ENCODE measurements at regions not wholly inside any gene's neighbourhood (a gene's known extent, or its start where the extent isn't known, plus 50 kb on each side); places are given as distances from the start of the nearest gene placed in this dataset.
"Not testable (repeated sequence)": the region's sequence is repeated elsewhere in the genome, so short reads cannot be mapped to it uniquely, and the experiment has no call there.

- ATAC-seq; H3K4me3 ChIP-seq; intact Hi-C loops (cut with DNase I); H3K27me3 ChIP-seq; H3K9me3 ChIP-seq; H3K4me1 ChIP-seq; DNase-seq; H3K27ac ChIP-seq: not testable (repeated sequence)
- peaks cover 0 to 28% (median 4%) of the 10 kb centered on the region in 9 donors for H3K36me3 ChIP-seq
Measured at GRCh38 chr5:34171398-34171797, 128.4 kb upstream of the C1QTNF3 start.

GRCh38 chr5:34179453-34180190 is 136.6 kb upstream of the C1QTNF3 start:
- DNase-seq; intact Hi-C loops (cut with DNase I); H3K4me1 ChIP-seq; H3K27me3 ChIP-seq; H3K4me3 ChIP-seq; ATAC-seq; H3K9me3 ChIP-seq; H3K27ac ChIP-seq: not testable (repeated sequence)
- peaks cover 0 to 57% (median 4%) of the 10 kb centered on the region in 9 donors for H3K36me3 ChIP-seq
- WGBS, 2 donors = 96 to 98% methylated on average over 10 of the region's 10 CpGs

- intact Hi-C loops (cut with DNase I); H3K27me3 ChIP-seq; H3K27ac ChIP-seq; H3K4me3 ChIP-seq; H3K9me3 ChIP-seq; H3K4me1 ChIP-seq; ATAC-seq; DNase-seq: not testable (repeated sequence)
- WGBS, 2 donors = 96 to 97% methylated on average over 9 of the region's 10 CpGs
- peaks cover 0 to 51% (median 2%) of the 10 kb centered on the region in 9 donors for H3K36me3 ChIP-seq
Measured at GRCh38 chr5:34180225-34180624, 137.2 kb upstream of the C1QTNF3 start.

GRCh38 chr5:34180940-34181614 is 138.1 kb upstream of the C1QTNF3 start:
- H3K9me3 ChIP-seq; ATAC-seq; H3K27me3 ChIP-seq; H3K4me1 ChIP-seq; H3K4me3 ChIP-seq; intact Hi-C loops (cut with DNase I); H3K27ac ChIP-seq: not testable (repeated sequence)
- WGBS, 2 donors = 76 to 83% methylated on average over 9 of the region's 14 CpGs
- DNase-seq = peak in 1 of 2 donors; percentile 15
- H3K36me3 ChIP-seq = peaks cover 0 to 47% (median 0%) of the 10 kb centered on the region in 9 donors

GRCh38 chr5:34185005-34185404 is 142.0 kb upstream of the C1QTNF3 start:
- WGBS, 2 donors = 96% methylated on average over 6 of the region's 6 CpGs
- peaks cover 0 to 37% (median 4%) of the 10 kb centered on the region in 9 donors for H3K36me3 ChIP-seq
- H3K4me1 ChIP-seq; H3K27me3 ChIP-seq; ATAC-seq; H3K27ac ChIP-seq; DNase-seq; H3K9me3 ChIP-seq; intact Hi-C loops (cut with DNase I); H3K4me3 ChIP-seq: not testable (repeated sequence)

GRCh38 chr5:34185572-34185971 is 142.6 kb upstream of the C1QTNF3 start:
- H3K9me3 ChIP-seq; ATAC-seq; H3K4me3 ChIP-seq; H3K27ac ChIP-seq; H3K4me1 ChIP-seq; intact Hi-C loops (cut with DNase I); H3K27me3 ChIP-seq; DNase-seq: not testable (repeated sequence)
- peaks cover 0 to 38% (median 10%) of the 10 kb centered on the region in 9 donors for H3K36me3 ChIP-seq
- 90% methylated on average over 2 of the region's 2 CpGs for WGBS, 2 donors

GRCh38 chr5:34186108-34186507 is 143.1 kb upstream of the C1QTNF3 start:
- DNase-seq = not testable (repeated sequence)

GRCh38 chr5:34186865-34187264 is 143.9 kb upstream of the C1QTNF3 start:
- H3K4me1 ChIP-seq; H3K27ac ChIP-seq; intact Hi-C loops (cut with DNase I); H3K27me3 ChIP-seq; ATAC-seq; H3K9me3 ChIP-seq; DNase-seq; H3K4me3 ChIP-seq: not testable (repeated sequence)
- peaks cover 0 to 35% (median 10%) of the 10 kb centered on the region in 9 donors for H3K36me3 ChIP-seq
- 92 to 93% methylated on average over 2 of the region's 2 CpGs for WGBS, 2 donors

More at GRCh38 chr5:34186108-34186507, 143.1 kb upstream of the C1QTNF3 start:
- H3K4me1 ChIP-seq; intact Hi-C loops (cut with DNase I); ATAC-seq; H3K4me3 ChIP-seq; H3K27me3 ChIP-seq; H3K9me3 ChIP-seq; H3K27ac ChIP-seq: not testable (repeated sequence)
- H3K36me3 ChIP-seq = peaks cover 0 to 37% (median 10%) of the 10 kb centered on the region in 9 donors
- 99% methylated on average over 2 of the region's 2 CpGs for WGBS, 2 donors

GRCh38 chr5:34187441-34187840 is 144.4 kb upstream of the C1QTNF3 start:
- H3K27me3 ChIP-seq; DNase-seq; ATAC-seq; H3K9me3 ChIP-seq; H3K27ac ChIP-seq; H3K4me1 ChIP-seq; intact Hi-C loops (cut with DNase I); H3K4me3 ChIP-seq: not testable (repeated sequence)
- H3K36me3 ChIP-seq = peaks cover 0 to 34% (median 10%) of the 10 kb centered on the region in 9 donors
- 95 to 96% methylated on average over 2 of the region's 4 CpGs for WGBS, 2 donors

All from heart right ventricle (tissue), 16 donors.